ENCODE measurements at regions not wholly inside any gene's neighbourhood (a gene's known extent, or its start where the extent isn't known, plus 50 kb on each side); places are given as distances from the start of the nearest gene placed in this dataset.

DNA sequence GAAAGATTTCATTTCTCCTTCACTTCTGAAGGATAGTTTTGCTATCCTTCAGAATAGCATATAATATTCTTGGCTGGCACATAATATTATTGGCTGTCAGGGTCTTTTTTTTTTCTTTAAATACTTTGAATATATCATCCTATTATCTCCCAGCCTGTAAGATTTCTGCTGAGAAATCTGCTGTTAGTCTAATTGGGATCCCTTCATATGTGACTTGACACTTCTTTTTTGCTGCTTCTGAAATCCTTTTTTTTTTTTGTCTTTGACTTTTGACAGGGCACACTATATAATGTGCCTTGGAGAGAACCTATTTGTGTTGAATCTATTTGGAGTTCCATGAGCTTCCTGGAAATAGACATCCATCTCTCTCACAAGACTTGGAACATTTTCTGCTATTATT lies 136.9 kb upstream of the UBL3 start:
- DNase-seq (ENCODE audit: low read depth, low spot score): no peak
- in situ Hi-C loops (cut with HindIII; ENCODE audit: low sequenced_read_pairs): no loop called here

DNA sequence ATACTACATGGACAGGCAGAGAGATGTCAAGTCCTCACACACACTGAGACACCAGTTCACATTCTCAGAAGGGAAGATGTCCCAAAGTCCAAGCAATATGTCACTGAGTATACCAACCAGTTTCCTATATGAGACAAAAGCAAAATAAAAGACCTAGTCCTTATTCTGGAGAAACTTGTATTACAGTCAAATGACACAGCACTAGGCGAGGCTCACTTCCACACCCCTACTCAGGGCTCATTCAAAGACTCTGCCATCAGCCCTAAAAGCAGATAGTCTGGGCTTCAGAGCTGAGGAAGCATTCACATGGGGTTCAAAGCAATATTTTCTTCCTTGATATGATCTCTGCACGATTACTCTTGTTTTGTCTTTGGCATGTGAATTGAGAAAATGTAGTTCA lies 129.9 kb upstream of the UBL3 start:
- DNase-seq (ENCODE audit: low read depth, low spot score): no peak
- H3K4me3 ChIP-seq (ENCODE audit: low read depth, low read length): no peak overlapping the region
- TF ChIP-seq, protein P1, sequence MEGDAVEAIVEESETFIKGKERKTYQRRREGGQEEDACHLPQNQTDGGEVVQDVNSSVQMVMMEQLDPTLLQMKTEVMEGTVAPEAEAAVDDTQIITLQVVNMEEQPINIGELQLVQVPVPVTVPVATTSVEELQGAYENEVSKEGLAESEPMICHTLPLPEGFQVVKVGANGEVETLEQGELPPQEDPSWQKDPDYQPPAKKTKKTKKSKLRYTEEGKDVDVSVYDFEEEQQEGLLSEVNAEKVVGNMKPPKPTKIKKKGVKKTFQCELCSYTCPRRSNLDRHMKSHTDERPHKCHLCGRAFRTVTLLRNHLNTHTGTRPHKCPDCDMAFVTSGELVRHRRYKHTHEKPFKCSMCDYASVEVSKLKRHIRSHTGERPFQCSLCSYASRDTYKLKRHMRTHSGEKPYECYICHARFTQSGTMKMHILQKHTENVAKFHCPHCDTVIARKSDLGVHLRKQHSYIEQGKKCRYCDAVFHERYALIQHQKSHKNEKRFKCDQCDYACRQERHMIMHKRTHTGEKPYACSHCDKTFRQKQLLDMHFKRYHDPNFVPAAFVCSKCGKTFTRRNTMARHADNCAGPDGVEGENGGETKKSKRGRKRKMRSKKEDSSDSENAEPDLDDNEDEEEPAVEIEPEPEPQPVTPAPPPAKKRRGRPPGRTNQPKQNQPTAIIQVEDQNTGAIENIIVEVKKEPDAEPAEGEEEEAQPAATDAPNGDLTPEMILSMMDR (IDR thresholded peaks at IDR 0.05; ENCODE audit: low read depth, low read length): no peak
- in situ Hi-C loops (cut with HindIII; ENCODE audit: low sequenced_read_pairs): no loop called here

More for the DNA sequence above, 136.9 kb upstream of the UBL3 start:
- no peak overlapping the region for H3K4me3 ChIP-seq (ENCODE audit: low read depth, low read length)
- TF ChIP-seq, protein P1 (IDR thresholded peaks at IDR 0.05; ENCODE audit: low read depth, low read length): no peak

DNA sequence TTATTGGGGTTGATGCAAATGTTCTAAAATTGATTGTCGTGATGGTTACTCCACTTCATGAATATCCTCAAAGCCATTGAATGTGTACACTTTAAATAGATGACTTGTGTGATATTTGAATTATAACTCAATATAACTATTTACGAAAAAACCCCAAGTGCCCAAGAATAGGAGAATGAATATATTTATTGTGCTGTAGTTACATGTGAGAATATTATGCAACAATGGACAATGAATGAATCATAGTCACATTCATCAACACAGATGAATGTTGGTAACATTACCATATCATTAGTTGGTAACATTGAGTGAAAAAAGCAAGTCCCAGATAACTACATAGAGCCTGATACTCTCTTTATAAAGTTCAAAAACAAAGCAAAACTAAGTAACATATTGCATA lies 127.8 kb upstream of the UBL3 start:
- in situ Hi-C loops (cut with HindIII; ENCODE audit: low sequenced_read_pairs): no loop called here
- no peak for DNase-seq (ENCODE audit: low read depth, low spot score)
- no peak overlapping the region for H3K4me3 ChIP-seq (ENCODE audit: low read depth, low read length)
- TF ChIP-seq, protein P1 (IDR thresholded peaks at IDR 0.05; ENCODE audit: low read depth, low read length): no peak

DNA sequence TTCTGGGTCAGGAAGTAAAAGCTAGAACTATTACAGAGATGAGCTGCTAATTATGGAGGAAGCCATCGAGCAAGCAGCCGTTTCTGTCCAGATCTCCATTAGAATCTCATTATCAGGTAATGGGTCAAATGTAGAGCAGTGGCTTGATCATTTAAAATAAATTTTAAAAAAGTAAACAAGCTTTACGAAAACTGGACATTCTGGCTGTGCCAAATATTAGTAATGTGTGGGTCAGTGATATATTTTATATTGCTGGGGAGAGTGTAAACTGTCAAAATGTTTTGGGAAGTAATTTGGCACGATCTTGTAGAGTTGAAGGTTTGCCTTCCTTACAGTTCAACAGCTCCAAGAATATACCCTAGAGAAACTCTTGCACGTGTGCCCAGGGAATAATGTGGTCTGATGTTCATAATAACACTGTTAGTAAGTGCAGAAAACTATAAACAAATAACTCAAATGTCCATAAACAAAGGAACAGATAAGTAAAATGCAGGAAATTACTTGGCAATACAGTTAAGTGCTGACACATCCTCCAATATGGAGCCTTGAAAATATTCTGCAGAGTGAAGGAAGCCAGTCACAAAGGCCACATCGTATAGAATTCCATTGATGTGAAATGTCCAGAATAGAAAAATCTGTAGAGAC lies 127.2 kb upstream of the UBL3 start:
- TF ChIP-seq, protein P1 (IDR thresholded peaks at IDR 0.05; ENCODE audit: low read depth, low read length): no peak
- DNase-seq (ENCODE audit: low read depth, low spot score): no peak
- H3K4me3 ChIP-seq (ENCODE audit: low read depth, low read length): no peak overlapping the region
- in situ Hi-C loops (cut with HindIII; ENCODE audit: low sequenced_read_pairs): no loop called here

DNA sequence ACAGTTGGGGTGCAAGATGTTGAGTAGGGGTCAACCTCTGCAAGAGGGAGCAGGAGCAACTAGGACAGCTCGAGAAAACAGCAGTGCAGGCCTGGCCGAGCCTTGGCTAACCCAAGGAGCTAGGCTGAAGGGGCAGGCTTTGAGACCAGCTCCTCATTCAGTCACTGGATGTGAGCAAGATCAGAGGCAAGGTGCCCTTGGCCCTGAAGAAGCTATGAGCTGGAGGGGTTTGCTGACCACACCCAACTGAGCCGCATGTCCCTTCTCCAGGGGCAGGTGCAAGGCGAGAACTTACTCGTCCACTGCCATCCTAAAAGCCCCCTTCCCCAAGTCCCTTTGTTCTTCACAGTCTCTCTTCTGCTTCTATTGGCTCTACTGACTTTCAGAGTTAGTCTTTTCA lies 126.1 kb upstream of the UBL3 start:
- no peak overlapping the region for H3K4me3 ChIP-seq (ENCODE audit: low read depth, low read length)
- TF ChIP-seq, protein P1 (IDR thresholded peaks at IDR 0.05; ENCODE audit: low read depth, low read length): no peak
- DNase-seq (ENCODE audit: low read depth, low spot score): no peak
- in situ Hi-C loops (cut with HindIII; ENCODE audit: low sequenced_read_pairs): no loop called here

DNA sequence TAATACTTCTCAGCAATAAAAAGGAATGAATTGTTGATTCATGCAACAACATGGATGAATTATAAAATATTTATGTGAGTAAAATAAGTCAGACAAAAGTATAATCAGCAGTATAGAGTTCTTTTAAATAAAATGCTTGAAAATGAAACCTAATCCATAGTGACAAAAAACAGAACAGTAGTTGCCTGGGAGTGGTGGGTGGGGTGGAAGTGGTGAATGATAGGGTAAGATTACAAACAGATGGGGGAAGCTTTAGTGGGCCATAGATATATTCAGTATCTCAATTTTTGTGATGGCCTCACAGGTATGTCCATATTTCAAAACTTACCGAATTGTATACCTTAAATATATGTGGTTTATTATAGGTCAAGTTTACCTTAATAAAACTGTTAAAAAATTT lies 124.9 kb upstream of the UBL3 start:
- in situ Hi-C loops (cut with HindIII; ENCODE audit: low sequenced_read_pairs): no loop called here

More for the DNA sequence above, 124.9 kb upstream of the UBL3 start:
- no peak for DNase-seq (ENCODE audit: low read depth, low spot score)
- H3K4me3 ChIP-seq (ENCODE audit: low read depth, low read length): no peak overlapping the region
- TF ChIP-seq, protein P1 (IDR thresholded peaks at IDR 0.05; ENCODE audit: low read depth, low read length): no peak

Measured in astrocyte of the spinal cord (primary cell).